ENCODE measurements at regions not wholly inside any gene's neighbourhood (a gene's known extent, or its start where the extent isn't known, plus 50 kb on each side); places are given as distances from the start of the nearest gene placed in this dataset.

DNA sequence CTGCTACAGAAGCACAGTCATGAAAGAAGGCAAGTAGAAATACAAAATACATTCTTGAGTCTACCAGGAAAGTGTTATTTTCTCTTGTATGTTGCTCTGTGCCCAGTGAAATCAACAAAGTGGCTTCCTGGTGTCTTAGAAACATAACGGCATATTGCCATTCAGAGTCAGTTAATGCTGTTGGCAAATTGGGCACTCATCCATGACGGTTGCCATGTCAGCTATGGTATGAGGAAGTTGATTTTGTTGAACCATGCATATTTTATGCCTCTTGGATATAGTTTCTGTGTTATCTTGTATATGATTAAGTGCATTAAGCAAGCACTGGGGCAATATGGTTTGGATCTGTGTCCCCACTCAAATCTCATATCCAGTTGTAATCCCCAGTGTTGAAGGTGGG, 153.1 kb upstream of the CXADR start:
- no peaks in the 10 kb centered on the region for H4K20me1 ChIP-seq
- peak overlapping the region; percentile 43 to 84 (median 71); a peak in 21 of 22 replicates for H3K27ac ChIP-seq
- no peaks in the 10 kb centered on the region for H3K36me3 ChIP-seq
- peak in 4 of 11 experiments; percentile 9 to 51 (median 44); a peak in 3 of 22 replicates for TF ChIP-seq Cebpa-rat (IDR thresholded peaks at IDR 0.05)
- H3K4me3 ChIP-seq: no peak overlapping the region; a peak in 1 of 20 replicates
- peaks cover 5 to 30% (median 15%) of the 10 kb centered on the region in 11 experiments; a peak in 16 of 22 replicates for H3K9me3 ChIP-seq (replicated peaks in 1 of 11)
- H3K9ac ChIP-seq: peak overlapping the region in 6 of 11 experiments; percentile 4 to 64 (median 40); a peak in 7 of 22 replicates
- H3K4me2 ChIP-seq: peak overlapping the region; percentile 25 to 70 (median 44)
- peaks cover 13 to 17% (median 14%) of the 10 kb centered on the region in 10 experiments for H3K4me1 ChIP-seq
- H3K27me3 ChIP-seq: no peaks in the 10 kb centered on the region

DNA sequence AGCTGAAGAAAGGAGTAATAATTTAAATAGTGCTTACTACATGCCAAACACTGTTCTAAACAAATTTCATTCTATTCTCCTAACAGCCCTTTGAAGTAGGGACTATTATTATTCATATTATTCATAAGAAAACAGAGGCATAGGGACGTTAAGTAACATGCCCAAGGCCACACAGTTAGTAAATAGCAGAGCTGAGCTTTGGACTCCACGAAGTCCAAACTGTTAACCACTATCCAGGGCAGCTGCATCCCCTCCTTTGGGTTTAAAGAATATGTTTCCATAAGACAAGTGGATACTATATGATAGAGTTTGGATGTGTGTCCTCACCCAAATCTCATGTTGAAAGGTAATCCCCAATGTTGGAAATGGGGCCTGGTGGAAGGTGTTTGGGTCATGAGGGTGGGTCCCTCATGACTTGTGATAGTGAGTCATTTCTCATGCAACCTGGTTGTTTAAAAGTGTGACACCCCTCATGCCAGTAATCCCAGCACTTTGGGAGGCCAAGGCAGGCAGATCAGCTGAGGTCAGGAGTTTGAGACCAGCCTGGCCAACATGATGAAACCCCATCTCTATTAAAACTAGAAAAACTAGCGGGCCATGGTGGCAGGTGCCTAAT, 144.0 kb upstream of the CXADR start:
- Histone ChIP-seq H3K4me3 (no peak overlapping the region), H3K27ac (no peak overlapping the region), H3K36me3 (no peaks in the 10 kb centered on the region), H4K20me1 (no peaks in the 10 kb centered on the region), H3K4me2 (no peak overlapping the region), H3K27me3 (no peaks in the 10 kb centered on the region), H3K9me3 (replicated peaks in 1 of 11) (peaks cover 0 to 9% (median 4%) of the 10 kb centered on the region in 11 experiments; a peak in 10 of 22 replicates), H3K9ac (no peak overlapping the region), H3K4me1 (peaks cover 0 to 5% (median 0%) of the 10 kb centered on the region in 10 experiments; a peak in 1 of 20 replicates)
- no peak for TF ChIP-seq Cebpa-rat (IDR thresholded peaks at IDR 0.05)

DNA sequence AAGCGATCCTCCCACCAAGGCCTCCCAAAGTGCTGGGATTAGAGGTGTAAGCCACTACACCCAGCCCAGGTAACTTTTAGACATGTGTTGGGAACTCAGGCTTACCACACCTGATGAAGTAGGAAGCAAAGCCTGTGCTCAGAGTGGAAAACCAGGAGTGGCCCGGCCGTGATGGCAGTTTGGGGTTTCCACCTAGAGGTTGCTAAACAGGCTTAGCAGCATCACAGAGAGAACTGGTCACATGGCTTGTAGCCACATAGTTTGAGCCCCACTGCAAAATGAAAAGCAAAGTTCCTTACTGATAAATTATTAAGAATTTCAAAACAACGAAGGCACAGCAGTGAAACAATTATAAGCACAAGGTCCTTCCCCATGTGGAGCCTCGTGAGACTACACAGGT, 142.6 kb upstream of the CXADR start:
- TF ChIP-seq Cebpa-rat (IDR thresholded peaks at IDR 0.05): no peak

DNA sequence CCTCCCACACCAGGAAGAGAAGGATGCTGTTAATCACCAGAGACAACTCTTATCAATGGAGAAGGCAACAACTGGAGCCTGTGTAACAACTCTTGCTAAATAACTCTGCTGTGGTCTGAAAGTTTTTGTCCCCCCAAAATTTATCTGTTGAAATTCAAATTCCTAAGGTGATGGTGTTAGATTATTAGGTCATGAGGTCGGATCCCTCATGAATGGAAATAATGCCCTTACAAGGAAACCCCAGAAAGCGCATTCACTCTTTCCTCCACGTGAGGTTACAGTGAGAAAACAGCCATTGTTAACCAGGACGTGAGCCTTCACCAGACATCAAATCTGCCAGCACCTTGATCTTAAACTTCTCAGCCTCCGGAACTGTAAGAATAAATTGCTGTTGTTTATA, 141.9 kb upstream of the CXADR start:
- no peak overlapping the region for H3K27ac ChIP-seq

More for the DNA sequence above, 142.6 kb upstream of the CXADR start:
- Histone ChIP-seq H3K27ac (no peak overlapping the region), H4K20me1 (no peaks in the 10 kb centered on the region), H3K27me3 (no peaks in the 10 kb centered on the region), H3K4me2 (no peak overlapping the region), H3K9me3 (replicated peaks in 1 of 11) (peaks cover 0 to 6% (median 4%) of the 10 kb centered on the region in 11 experiments; a peak in 10 of 22 replicates), H3K36me3 (no peaks in the 10 kb centered on the region), H3K9ac (no peak overlapping the region), H3K4me3 (no peak overlapping the region), H3K4me1 (peaks cover 0 to 5% (median 0%) of the 10 kb centered on the region in 10 experiments; a peak in 1 of 20 replicates)

DNA sequence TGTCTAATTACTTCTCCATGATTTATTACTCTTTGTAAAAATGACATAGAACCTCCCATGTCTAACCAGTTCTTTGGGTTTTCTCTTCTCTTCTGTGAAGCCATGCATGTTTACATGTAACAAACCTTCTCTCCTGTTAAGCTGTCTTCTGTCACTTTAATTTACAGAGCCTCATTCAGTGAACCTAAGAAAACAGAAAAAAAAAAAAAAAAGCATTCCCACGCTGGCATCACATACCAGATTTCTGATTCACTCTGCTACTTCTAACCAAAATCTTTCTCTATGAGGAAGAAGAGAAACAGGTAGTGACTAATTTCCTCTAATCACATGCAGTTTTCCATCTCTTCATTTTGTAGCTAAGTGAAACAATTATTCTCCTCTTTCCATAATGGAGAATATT, 141.4 kb upstream of the CXADR start:
- no peaks in the 10 kb centered on the region for H3K36me3 ChIP-seq
- no peaks in the 10 kb centered on the region for H3K27me3 ChIP-seq
- H3K27ac ChIP-seq: no peak overlapping the region
- H3K9ac ChIP-seq: no peak overlapping the region
- H3K4me1 ChIP-seq: peaks cover 0 to 5% (median 0%) of the 10 kb centered on the region in 10 experiments; a peak in 1 of 20 replicates
- TF ChIP-seq Cebpa-rat (IDR thresholded peaks at IDR 0.05): no peak
- no peak overlapping the region for H3K4me3 ChIP-seq
- no peaks in the 10 kb centered on the region for H4K20me1 ChIP-seq
- H3K9me3 ChIP-seq (replicated peaks in 1 of 11): peaks cover 0 to 5% (median 0%) of the 10 kb centered on the region in 11 experiments; a peak in 3 of 22 replicates
- H3K4me2 ChIP-seq: no peak overlapping the region; a peak in 1 of 22 replicates

More for the DNA sequence above, 141.9 kb upstream of the CXADR start:
- Histone ChIP-seq H3K9me3 (replicated peaks in 1 of 11) (peaks cover 0 to 2% (median 0%) of the 10 kb centered on the region in 11 experiments; a peak in 4 of 22 replicates), H4K20me1 (no peaks in the 10 kb centered on the region), H3K4me1 (peaks cover 0 to 5% (median 0%) of the 10 kb centered on the region in 10 experiments; a peak in 1 of 20 replicates), H3K36me3 (no peaks in the 10 kb centered on the region), H3K27me3 (no peaks in the 10 kb centered on the region), H3K9ac (no peak overlapping the region), H3K4me2 (no peak overlapping the region), H3K4me3 (no peak overlapping the region)
- no peak for TF ChIP-seq Cebpa-rat (IDR thresholded peaks at IDR 0.05)

GRCh38 chr21:17372200-17372599, 140.6 kb upstream of the CXADR start:
- Histone ChIP-seq H4K20me1 (no peaks in the 10 kb centered on the region), H3K4me3 (no peak overlapping the region), H3K9ac (no peak overlapping the region), H3K4me2 (no peak overlapping the region), H3K27ac (no peak overlapping the region), H3K9me3 (replicated peaks in 1 of 11) (peaks cover 0 to 5% (median 0%) of the 10 kb centered on the region in 11 experiments; a peak in 3 of 22 replicates), H3K36me3 (no peaks in the 10 kb centered on the region), H3K27me3 (no peaks in the 10 kb centered on the region), H3K4me1 (peaks cover 0 to 5% (median 0%) of the 10 kb centered on the region in 10 experiments; a peak in 1 of 20 replicates)
- TF ChIP-seq Cebpa-rat (IDR thresholded peaks at IDR 0.05): no peak

- TF ChIP-seq Cebpa-rat (IDR thresholded peaks at IDR 0.05): no peak
- H3K27me3 ChIP-seq: no peaks in the 10 kb centered on the region
- no peaks in the 10 kb centered on the region for H4K20me1 ChIP-seq
- peaks cover 14 to 24% (median 19%) of the 10 kb centered on the region in 10 experiments for H3K4me1 ChIP-seq
- no peaks in the 10 kb centered on the region for H3K36me3 ChIP-seq
- peak overlapping the region in 4 of 11 experiments; percentile 4 to 28 (median 27); a peak in 2 of 22 replicates for H3K9ac ChIP-seq
- H3K9me3 ChIP-seq (replicated peaks in 1 of 11): peaks cover 6 to 19% (median 10%) of the 10 kb centered on the region in 11 experiments; a peak in 11 of 22 replicates
- H3K4me2 ChIP-seq: peak overlapping the region in 8 of 11 experiments; percentile 2 to 63 (median 52); a peak in 13 of 22 replicates
- no peak overlapping the region for H3K4me3 ChIP-seq
- peak overlapping the region in 2 of 11 experiments; percentile 18 to 50; a peak in 1 of 22 replicates for H3K27ac ChIP-seq
Measured at GRCh38 chr21:17386498-17386897, 126.3 kb upstream of the CXADR start.

DNA sequence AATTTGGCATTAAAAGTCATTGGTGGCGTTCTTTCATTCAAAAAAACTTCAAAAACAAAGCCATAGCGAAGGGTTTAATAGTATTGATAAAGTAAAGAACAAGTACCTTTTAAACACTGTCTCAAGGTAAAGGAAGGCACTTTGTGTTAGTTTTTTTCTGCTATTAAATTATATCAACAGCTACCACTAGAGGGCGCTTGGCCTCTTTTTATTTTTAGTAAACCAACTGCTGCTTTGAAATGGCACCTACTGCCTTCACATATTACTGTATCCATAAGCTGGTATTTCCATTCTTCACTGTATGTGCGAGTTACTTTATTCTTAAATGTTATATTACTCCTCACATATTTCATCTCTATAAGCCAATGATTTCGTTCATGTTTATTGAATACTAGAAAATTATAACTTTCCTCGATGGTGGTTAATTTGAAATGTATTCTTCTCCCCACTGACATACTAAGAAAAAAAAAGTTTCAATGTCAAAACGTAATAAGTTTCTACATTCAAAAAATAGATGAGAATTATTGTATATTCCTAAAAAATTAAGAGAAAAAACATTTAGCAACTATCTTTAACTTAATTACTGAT, 125.7 kb upstream of the CXADR start:
- Histone ChIP-seq H3K4me1 (peaks cover 14 to 24% (median 19%) of the 10 kb centered on the region in 10 experiments), H3K36me3 (no peaks in the 10 kb centered on the region), H3K27me3 (no peaks in the 10 kb centered on the region), H3K9ac (no peak overlapping the region), H3K9me3 (replicated peaks in 1 of 11) (peaks cover 4 to 16% (median 9%) of the 10 kb centered on the region in 11 experiments; a peak in 11 of 22 replicates), H3K4me2 (peak overlapping the region in 8 of 11 experiments; percentile 2 to 63 (median 52); a peak in 12 of 22 replicates), H3K27ac (no peak overlapping the region), H3K4me3 (no peak overlapping the region), H4K20me1 (no peaks in the 10 kb centered on the region)
- no peak for TF ChIP-seq Cebpa-rat (IDR thresholded peaks at IDR 0.05)

GRCh38 chr21:17388226-17388625, 124.6 kb upstream of the CXADR start:
- Histone ChIP-seq H3K36me3 (no peaks in the 10 kb centered on the region), H3K4me3 (no peak overlapping the region), H4K20me1 (no peaks in the 10 kb centered on the region), H3K27me3 (no peaks in the 10 kb centered on the region), H3K27ac (peak overlapping the region in 3 of 11 experiments; percentile 2 to 44 (median 16); a peak in 3 of 22 replicates), H3K4me1 (peaks cover 14 to 24% (median 19%) of the 10 kb centered on the region in 10 experiments), H3K9me3 (replicated peaks in 1 of 11) (peaks cover 0 to 5% (median 0%) of the 10 kb centered on the region in 11 experiments; a peak in 3 of 22 replicates), H3K9ac (no peak overlapping the region), H3K4me2 (peak overlapping the region in 10 of 11 experiments; percentile 10 to 66 (median 35); a peak in 15 of 22 replicates)
- no peak for TF ChIP-seq Cebpa-rat (IDR thresholded peaks at IDR 0.05)
